HL-60 (cell line): ENCODE measurements at regions not wholly inside any gene's neighbourhood (a gene's known extent, or its start where the extent isn't known, plus 50 kb on each side); places are given as distances from the start of the nearest gene placed in this dataset.

Experiments
- DNase-seq, 2 experiments: peaks; one replicate each; pipeline ENCODE4 v3.0.0-alpha.2; 2010 to 2020; ENCODE audit warnings: low read depth in 1 of 2, low spot score in 1 of 2
- H3K27ac ChIP-seq: fragments of 250-450 bp; sonication (Bioruptor Pico); replicated peaks from 2 replicates; pipeline ENCODE4 v1.5.1; 2020; ENCODE audit warnings: mild to moderate bottlenecking, moderate library complexity
- H3K27me3 ChIP-seq: fragments of 250-450 bp; sonication (Bioruptor Pico); 2 replicates; pipeline ENCODE4 v1.5.1; 2021; ENCODE audit warnings: mild to moderate bottlenecking, moderate library complexity; ENCODE audit not compliant: insufficient read depth, poor library complexity, severe bottlenecking
- H3K4me3 ChIP-seq: replicated peaks from 2 replicates; pipeline ENCODE4 v1.5.1; 2011; ENCODE audit warnings: mild to moderate bottlenecking, control low read depth, low read length; ENCODE audit not compliant: insufficient read depth
- CTCF ChIP-seq: IDR thresholded peaks from one replicate; pipeline ENCODE4 v1.5.1; 2011; ENCODE audit warnings: low read length, control low read depth, inconsistent platforms; ENCODE audit not compliant: insufficient read depth
- GABPA ChIP-seq: IDR thresholded peaks from 2 replicates; pipeline ENCODE4 v1.6.1; 2012; ENCODE audit warnings: low read depth
- POLR2AphosphoS5 ChIP-seq: IDR thresholded peaks from 2 replicates; pipeline ENCODE4 v1.6.1; 2012; ENCODE audit warnings: low read depth
- REST ChIP-seq: IDR thresholded peaks from 2 replicates; pipeline ENCODE4 v1.6.1; 2012; ENCODE audit warnings: low read depth; ENCODE audit not compliant: insufficient replicate concordance
- SPI1 ChIP-seq: IDR thresholded peaks from 2 replicates; pipeline ENCODE4 v1.6.1; 2012; ENCODE audit warnings: low read depth, mild to moderate bottlenecking, borderline replicate concordance

GRCh38 chr2:155021618-155022017 is 323.1 kb downstream of the KCNJ3 start:
- Histone ChIP-seq H3K27ac (no peak overlapping the region), H3K27me3 (no peaks in the 10 kb centered on the region), H3K4me3 (no peak overlapping the region)
- DNase-seq, result no peak
- TF ChIP-seq GABPA (no peak), POLR2AphosphoS5 (no peak), SPI1 (no peak), REST (no peak), CTCF (no peak)

GRCh38 chr2:155020246-155020645 is 321.8 kb downstream of the KCNJ3 start:
- no peak for DNase-seq
- Histone ChIP-seq H3K27ac (no peak overlapping the region), H3K27me3 (no peaks in the 10 kb centered on the region), H3K4me3 (no peak overlapping the region)
- TF ChIP-seq GABPA (no peak), POLR2AphosphoS5 (no peak), CTCF (no peak), SPI1 (no peak), REST (no peak)

GRCh38 chr2:155010925-155011324 is 312.4 kb downstream of the KCNJ3 start:
- no peak for DNase-seq
- TF ChIP-seq CTCF, result no peak
- TF ChIP-seq GABPA, result no peak
- TF ChIP-seq REST, result no peak
- TF ChIP-seq POLR2AphosphoS5, result no peak
- no peak for TF ChIP-seq SPI1
- H3K27me3 ChIP-seq, result no peaks in the 10 kb centered on the region
- H3K4me3 ChIP-seq, result no peak overlapping the region
- H3K27ac ChIP-seq, result no peak overlapping the region
